ENCODE measurements at regions not wholly inside any gene's neighbourhood (a gene's known extent, or its start where the extent isn't known, plus 50 kb on each side); places are given as distances from the start of the nearest gene placed in this dataset.

- DNase-seq (ENCODE audit: low spot score) = no peak
- Mint-ChIP-seq H3K4me3 (ENCODE audit: unreplicated experiment) (no peak overlapping the region), H3K4me1 (ENCODE audit: unreplicated experiment) (no peaks in the 10 kb centered on the region), H3K27ac (ENCODE audit: unreplicated experiment) (no peak overlapping the region), H3K36me3 (ENCODE audit: low read depth, unreplicated experiment) (no peaks in the 10 kb centered on the region), H3K9me3 (ENCODE audit: unreplicated experiment) (no peaks in the 10 kb centered on the region), H3K27me3 (ENCODE audit: unreplicated experiment) (no peaks in the 10 kb centered on the region)
- no peak for TF ChIP-seq CTCF (IDR thresholded peaks at IDR 0.05; ENCODE audit: unreplicated experiment)
These were observed 1677.7 kb downstream of the EFNA5 start for GRCh38 chr5:105993027-105993426.

GRCh38 chr5:105982526-105982925 is 1688.2 kb downstream of the EFNA5 start:
- no peak overlapping the region for H3K27ac Mint-ChIP-seq (ENCODE audit: unreplicated experiment)
- no peaks in the 10 kb centered on the region for H3K36me3 Mint-ChIP-seq (ENCODE audit: low read depth, unreplicated experiment)
- H3K9me3 Mint-ChIP-seq (ENCODE audit: unreplicated experiment) = no peaks in the 10 kb centered on the region
- H3K4me3 Mint-ChIP-seq (ENCODE audit: unreplicated experiment) = no peak overlapping the region
- H3K4me1 Mint-ChIP-seq (ENCODE audit: unreplicated experiment) = no peaks in the 10 kb centered on the region
- no peak for TF ChIP-seq CTCF (IDR thresholded peaks at IDR 0.05; ENCODE audit: unreplicated experiment)
- no peak for DNase-seq (ENCODE audit: low spot score)
- H3K27me3 Mint-ChIP-seq (ENCODE audit: unreplicated experiment) = no peaks in the 10 kb centered on the region

- H3K9me3 Mint-ChIP-seq (ENCODE audit: unreplicated experiment) = no peaks in the 10 kb centered on the region
- TF ChIP-seq CTCF (IDR thresholded peaks at IDR 0.05; ENCODE audit: unreplicated experiment) = no peak
These were observed 1692.7 kb downstream of the EFNA5 start for GRCh38 chr5:105978011-105978410.

GRCh38 chr5:105977163-105977562 is 1693.6 kb downstream of the EFNA5 start:
- no peak overlapping the region for H3K27ac Mint-ChIP-seq (ENCODE audit: unreplicated experiment)
- TF ChIP-seq CTCF (IDR thresholded peaks at IDR 0.05; ENCODE audit: unreplicated experiment) = no peak
- H3K4me3 Mint-ChIP-seq (ENCODE audit: unreplicated experiment) = no peak overlapping the region
- no peak for DNase-seq (ENCODE audit: low spot score)
- no peaks in the 10 kb centered on the region for H3K27me3 Mint-ChIP-seq (ENCODE audit: unreplicated experiment)
- no peaks in the 10 kb centered on the region for H3K4me1 Mint-ChIP-seq (ENCODE audit: unreplicated experiment)
- no peaks in the 10 kb centered on the region for H3K36me3 Mint-ChIP-seq (ENCODE audit: low read depth, unreplicated experiment)
- no peaks in the 10 kb centered on the region for H3K9me3 Mint-ChIP-seq (ENCODE audit: unreplicated experiment)

More at GRCh38 chr5:105978011-105978410, 1692.7 kb downstream of the EFNA5 start:
- Mint-ChIP-seq H3K27ac (ENCODE audit: unreplicated experiment) (no peak overlapping the region), H3K4me3 (ENCODE audit: unreplicated experiment) (no peak overlapping the region), H3K36me3 (ENCODE audit: low read depth, unreplicated experiment) (no peaks in the 10 kb centered on the region), H3K27me3 (ENCODE audit: unreplicated experiment) (no peaks in the 10 kb centered on the region), H3K4me1 (ENCODE audit: unreplicated experiment) (no peaks in the 10 kb centered on the region)
- DNase-seq (ENCODE audit: low spot score) = no peak

GRCh38 chr5:105970919-105971318 is 1699.8 kb downstream of the EFNA5 start:
- H3K36me3 Mint-ChIP-seq (ENCODE audit: low read depth, unreplicated experiment) = no peaks in the 10 kb centered on the region
- no peaks in the 10 kb centered on the region for H3K9me3 Mint-ChIP-seq (ENCODE audit: unreplicated experiment)

More at GRCh38 chr5:105970919-105971318, 1699.8 kb downstream of the EFNA5 start:
- Mint-ChIP-seq H3K4me3 (ENCODE audit: unreplicated experiment) (no peak overlapping the region), H3K27me3 (ENCODE audit: unreplicated experiment) (no peaks in the 10 kb centered on the region), H3K4me1 (ENCODE audit: unreplicated experiment) (no peaks in the 10 kb centered on the region), H3K27ac (ENCODE audit: unreplicated experiment) (no peak overlapping the region)
- TF ChIP-seq CTCF (IDR thresholded peaks at IDR 0.05; ENCODE audit: unreplicated experiment) = no peak
- no peak for DNase-seq (ENCODE audit: low spot score)

All from endothelial cell (in vitro differentiated cells).